Fibroblast of lung (primary cell): ENCODE measurements at regions not wholly inside any gene's neighbourhood (a gene's known extent, or its start where the extent isn't known, plus 50 kb on each side); places are given as distances from the start of the nearest gene placed in this dataset.

Source experiments
- DNase-seq, 2 donors: peaks; one replicate each; pipeline versions ENCODE4 v3.0.0 to v3.0.0-alpha.2; 2010; ENCODE audit warnings: low read depth in 2 of 2
- H2AFZ ChIP-seq: 2 replicates; pipeline ENCODE4 v1.5.1; 2012; ENCODE audit warnings: low read length, control low read depth, inconsistent platforms
- H3K27ac ChIP-seq: 2 replicates; pipeline ENCODE4 v1.5.1; 2011; ENCODE audit warnings: low read length, control low read depth; ENCODE audit not compliant: insufficient read depth
- H3K27me3 ChIP-seq: 2 replicates; pipeline ENCODE4 v1.5.1; 2011; ENCODE audit warnings: mild to moderate bottlenecking, low read length; ENCODE audit not compliant: control insufficient read depth, insufficient read depth
- H3K36me3 ChIP-seq: 2 replicates; pipeline ENCODE4 v1.5.1; 2011; ENCODE audit warnings: low read length; ENCODE audit not compliant: control insufficient read depth, insufficient read depth
- H3K4me1 ChIP-seq: 2 replicates; pipeline ENCODE4 v1.5.1; 2011; ENCODE audit warnings: low read length; ENCODE audit not compliant: control insufficient read depth, insufficient read depth; ENCODE audit errors: extremely low read depth
- H3K4me2 ChIP-seq: 2 replicates; pipeline ENCODE4 v1.5.1; 2011; ENCODE audit warnings: low read length, control low read depth; ENCODE audit not compliant: insufficient read depth; ENCODE audit errors: extremely low read depth
- H3K4me3 ChIP-seq, 4 experiments: fragments of 200-600 bp in 1 of 4; sonication (generic) in 1 of 4; replicated peaks in 1 of 4; 2 replicates each; pipeline ENCODE4 v1.5.1; 2011 to 2016; ENCODE audit warnings: low read length in 4 of 4, low read depth in 3 of 4, mild to moderate bottlenecking in 3 of 4, control low read depth in 2 of 4, inconsistent platforms in 1 of 4, mixed read lengths in 1 of 4; ENCODE audit not compliant: insufficient read depth in 1 of 4; ENCODE audit errors: control extremely low read depth in 1 of 4
- H3K79me2 ChIP-seq: 2 replicates; pipeline ENCODE4 v1.5.1; 2012; ENCODE audit warnings: mild to moderate bottlenecking, low read length, inconsistent platforms; ENCODE audit not compliant: control insufficient read depth, insufficient read depth
- H3K9ac ChIP-seq: 2 replicates; pipeline ENCODE4 v1.5.1; 2011; ENCODE audit warnings: mild to moderate bottlenecking, low read length, control low read depth; ENCODE audit not compliant: insufficient read depth
- H3K9me3 ChIP-seq: 2 replicates; pipeline ENCODE4 v1.5.1; 2012; ENCODE audit warnings: low read depth, low read length; ENCODE audit not compliant: control insufficient read depth, insufficient read depth
- H4K20me1 ChIP-seq: 2 replicates; pipeline ENCODE4 v1.5.1; 2011; ENCODE audit warnings: low read length; ENCODE audit not compliant: control insufficient read depth, insufficient read depth; ENCODE audit errors: extremely low read depth
- EZH2 ChIP-seq: IDR thresholded peaks from 2 replicates; pipeline ENCODE4 v1.5.1; 2012; ENCODE audit warnings: low read length, control low read depth, mild to moderate bottlenecking; ENCODE audit errors: missing control alignments
- TF ChIP-seq, protein P1 (sequence below), 2 donors: IDR thresholded peaks in 1 of 2; conservative IDR thresholded peaks in 1 of 2; 1 replicate in 1 of 2; 2 replicates in 1 of 2; pipeline ENCODE4 v1.5.1; 2011 to 2012; ENCODE audit warnings: low read length in 2 of 2, control low read depth in 1 of 2, inconsistent platforms in 1 of 2, low read depth in 1 of 2, mild to moderate bottlenecking in 1 of 2

DNA sequence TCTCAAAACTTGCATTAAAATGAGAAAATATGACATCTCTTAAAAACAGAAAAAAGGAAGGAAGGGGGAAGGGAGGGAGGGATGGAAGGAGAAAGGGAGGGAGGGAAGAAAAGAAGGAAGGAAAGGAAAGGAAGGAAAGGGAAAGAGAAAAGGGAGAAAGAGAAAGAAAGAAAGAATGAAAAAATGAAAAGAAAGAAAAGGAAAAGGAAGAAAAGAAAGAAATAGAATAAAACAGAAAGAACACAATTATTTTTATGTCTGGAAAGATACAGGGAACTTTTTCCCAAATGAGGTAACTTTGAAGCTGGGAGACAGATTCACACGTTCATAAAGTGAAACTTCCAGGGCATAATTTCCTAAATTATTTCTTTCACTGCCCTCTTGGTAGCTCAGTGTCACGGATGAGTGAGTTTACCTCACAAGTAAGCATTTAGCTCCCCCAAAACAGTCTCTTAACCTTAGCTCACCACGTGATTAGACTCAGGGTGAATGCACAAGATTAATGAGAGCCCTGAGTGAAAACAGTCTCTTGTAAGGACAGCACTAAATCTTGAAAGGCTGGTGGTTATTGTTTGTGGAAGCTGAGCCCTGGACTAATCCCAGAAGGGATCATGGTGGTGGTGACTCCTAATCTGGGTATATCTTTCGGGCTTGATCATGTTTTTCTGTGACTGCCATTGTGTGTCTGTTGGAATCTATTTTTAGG is 74.1 kb upstream of the HDAC9 start:
- Histone ChIP-seq H3K36me3 (no peaks in the 10 kb centered on the region), H3K4me3 (no peak overlapping the region), H3K4me1 (no peaks in the 10 kb centered on the region), H3K27me3 (no peaks in the 10 kb centered on the region), H3K9ac (no peak overlapping the region), H3K27ac (no peak overlapping the region), H2AFZ (peak overlapping the region; percentile 77), H4K20me1 (no peaks in the 10 kb centered on the region), H3K79me2 (no peaks in the 10 kb centered on the region), H3K4me2 (no peak overlapping the region), H3K9me3 (no peaks in the 10 kb centered on the region)
- DNase-seq, result peak in 1 of 2 donors; percentile 26
- no peak for TF ChIP-seq EZH2
- TF ChIP-seq, protein P1, sequence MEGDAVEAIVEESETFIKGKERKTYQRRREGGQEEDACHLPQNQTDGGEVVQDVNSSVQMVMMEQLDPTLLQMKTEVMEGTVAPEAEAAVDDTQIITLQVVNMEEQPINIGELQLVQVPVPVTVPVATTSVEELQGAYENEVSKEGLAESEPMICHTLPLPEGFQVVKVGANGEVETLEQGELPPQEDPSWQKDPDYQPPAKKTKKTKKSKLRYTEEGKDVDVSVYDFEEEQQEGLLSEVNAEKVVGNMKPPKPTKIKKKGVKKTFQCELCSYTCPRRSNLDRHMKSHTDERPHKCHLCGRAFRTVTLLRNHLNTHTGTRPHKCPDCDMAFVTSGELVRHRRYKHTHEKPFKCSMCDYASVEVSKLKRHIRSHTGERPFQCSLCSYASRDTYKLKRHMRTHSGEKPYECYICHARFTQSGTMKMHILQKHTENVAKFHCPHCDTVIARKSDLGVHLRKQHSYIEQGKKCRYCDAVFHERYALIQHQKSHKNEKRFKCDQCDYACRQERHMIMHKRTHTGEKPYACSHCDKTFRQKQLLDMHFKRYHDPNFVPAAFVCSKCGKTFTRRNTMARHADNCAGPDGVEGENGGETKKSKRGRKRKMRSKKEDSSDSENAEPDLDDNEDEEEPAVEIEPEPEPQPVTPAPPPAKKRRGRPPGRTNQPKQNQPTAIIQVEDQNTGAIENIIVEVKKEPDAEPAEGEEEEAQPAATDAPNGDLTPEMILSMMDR (conservative IDR thresholded peaks at IDR 0.05 in 1 of 2, IDR thresholded peaks at IDR 0.05 in 1 of 2; ENCODE audit: low read depth in 1 of 2, low read length in 2 of 2), result no peak

- Histone ChIP-seq H3K27me3 (no peaks in the 10 kb centered on the region), H3K36me3 (no peaks in the 10 kb centered on the region), H3K27ac (no peak overlapping the region), H3K79me2 (no peaks in the 10 kb centered on the region), H3K4me1 (peaks cover 3% of the 10 kb centered on the region), H4K20me1 (no peaks in the 10 kb centered on the region), H2AFZ (no peak overlapping the region), H3K9ac (no peak overlapping the region), H3K4me2 (no peak overlapping the region), H3K9me3 (no peaks in the 10 kb centered on the region), H3K4me3 (no peak overlapping the region)
- TF ChIP-seq, protein P1 (conservative IDR thresholded peaks at IDR 0.05 in 1 of 2, IDR thresholded peaks at IDR 0.05 in 1 of 2; ENCODE audit: low read depth in 1 of 2, low read length in 2 of 2), result no peak
- no peak for DNase-seq
Measured at GRCh38 chr7:18425227-18425626, 70.3 kb upstream of the HDAC9 start.

- no peak for TF ChIP-seq EZH2
- TF ChIP-seq, protein P1 (conservative IDR thresholded peaks at IDR 0.05 in 1 of 2, IDR thresholded peaks at IDR 0.05 in 1 of 2; ENCODE audit: low read depth in 1 of 2, low read length in 2 of 2), result no peak
- no peak overlapping the region for H3K27ac ChIP-seq
- peaks cover 3% of the 10 kb centered on the region for H3K4me1 ChIP-seq
- no peaks in the 10 kb centered on the region for H3K27me3 ChIP-seq
- H2AFZ ChIP-seq, result no peak overlapping the region
- peak in 1 of 2 donors; percentile 27 for DNase-seq
- H3K9ac ChIP-seq, result no peak overlapping the region
- no peak overlapping the region for H3K4me3 ChIP-seq
- no peaks in the 10 kb centered on the region for H3K79me2 ChIP-seq
- H3K36me3 ChIP-seq, result no peaks in the 10 kb centered on the region
- H3K4me2 ChIP-seq, result no peak overlapping the region
- no peaks in the 10 kb centered on the region for H3K9me3 ChIP-seq
- H4K20me1 ChIP-seq, result no peaks in the 10 kb centered on the region
Measured at GRCh38 chr7:18425838-18426445, 69.6 kb upstream of the HDAC9 start.
